SH-SY5Y (cell line): ENCODE measurements at regions not wholly inside any gene's neighbourhood (a gene's known extent, or its start where the extent isn't known, plus 50 kb on each side); places are given as distances from the start of the nearest gene placed in this dataset.

Experiments used
- GATA2 ChIP-seq: IDR thresholded peaks from 2 replicates; pipeline ENCODE4 v1.6.1; 2011; ENCODE audit warnings: mild to moderate bottlenecking, low read depth, low read length
- GATA3 ChIP-seq: IDR thresholded peaks from 2 replicates; pipeline ENCODE4 v1.6.1; 2011; ENCODE audit warnings: low read depth, mild to moderate bottlenecking, low read length, moderate library complexity

GRCh38 chr6:67887747-67888545 lies 747.1 kb upstream of the ADGRB3 start:
- TF ChIP-seq GATA3, result no peak
- no peak for TF ChIP-seq GATA2
